GM18511 (cell line): ENCODE measurements at regions not wholly inside any gene's neighbourhood (a gene's known extent, or its start where the extent isn't known, plus 50 kb on each side); places are given as distances from the start of the nearest gene placed in this dataset.
"Not testable (repeated sequence)": the region's sequence is repeated elsewhere in the genome, so short reads cannot be mapped to it uniquely, and the experiment has no call there.

Source experiments
- ATAC-seq: cut with Tn5 transposase; IDR thresholded peaks from one replicate; pipeline ENCODE4 v1.9.1; 2021; ENCODE audit warnings: mild to moderate bottlenecking, moderate library complexity; ENCODE audit not compliant: unreplicated experiment

DNA sequence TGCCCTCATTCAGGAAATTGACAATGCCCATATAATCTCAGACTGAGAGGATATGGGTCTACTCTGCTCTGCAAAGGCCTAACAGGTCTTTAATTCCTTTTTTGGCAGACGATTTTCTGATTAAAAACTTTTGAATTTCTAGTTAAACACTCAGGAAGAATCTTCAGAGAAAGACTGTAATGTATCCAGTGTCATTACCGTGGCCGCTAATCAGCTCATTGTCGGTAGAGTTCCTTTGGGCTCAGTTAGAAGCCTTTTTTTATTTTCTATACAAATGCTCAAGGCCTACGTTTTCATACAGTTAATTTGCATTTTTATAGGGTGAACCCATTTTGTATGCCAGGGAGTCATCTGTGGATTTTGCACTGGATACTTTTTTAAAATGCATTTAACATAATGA lies 549.9 kb downstream of the RPS29 start:
- ATAC-seq: no peak

- no peak for ATAC-seq
These were observed 553.0 kb downstream of the RPS29 start for GRCh38 chr14:49033131-49033530.

- not testable (repeated sequence) for ATAC-seq
These were observed 554.5 kb downstream of the RPS29 start for GRCh38 chr14:49031710-49032109.

GRCh38 chr14:49019467-49020115 lies 566.6 kb downstream of the RPS29 start:
- ATAC-seq: peak; percentile 77

DNA sequence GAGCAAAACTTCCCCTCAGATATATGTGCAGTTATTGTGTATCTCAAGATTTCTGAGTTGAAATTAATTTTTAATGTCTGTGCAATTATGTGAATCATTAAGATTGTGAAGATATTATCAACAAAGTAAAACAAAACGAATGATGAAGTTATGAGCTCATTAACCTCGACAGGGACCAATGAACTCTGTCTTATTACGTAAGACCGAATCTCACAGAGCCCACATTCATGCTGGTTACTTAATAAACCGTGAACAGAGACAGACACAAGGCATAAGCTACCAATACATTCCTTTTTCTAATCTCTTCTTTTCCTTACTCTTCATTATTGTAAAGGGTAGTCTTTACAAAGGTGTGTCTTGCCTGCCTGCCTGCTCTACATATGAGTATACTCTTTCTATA lies 568.7 kb downstream of the RPS29 start:
- ATAC-seq: no peak

- no peak for ATAC-seq
These were observed 569.8 kb downstream of the RPS29 start for GRCh38 chr14:49016381-49016780.

- no peak for ATAC-seq
These were observed 571.7 kb downstream of the RPS29 start for GRCh38 chr14:49014476-49014875.

GRCh38 chr14:49008363-49008762 lies 577.8 kb downstream of the RPS29 start:
- ATAC-seq: no peak

GRCh38 chr14:48991141-48991540 lies 595.0 kb downstream of the RPS29 start:
- ATAC-seq: no peak

DNA sequence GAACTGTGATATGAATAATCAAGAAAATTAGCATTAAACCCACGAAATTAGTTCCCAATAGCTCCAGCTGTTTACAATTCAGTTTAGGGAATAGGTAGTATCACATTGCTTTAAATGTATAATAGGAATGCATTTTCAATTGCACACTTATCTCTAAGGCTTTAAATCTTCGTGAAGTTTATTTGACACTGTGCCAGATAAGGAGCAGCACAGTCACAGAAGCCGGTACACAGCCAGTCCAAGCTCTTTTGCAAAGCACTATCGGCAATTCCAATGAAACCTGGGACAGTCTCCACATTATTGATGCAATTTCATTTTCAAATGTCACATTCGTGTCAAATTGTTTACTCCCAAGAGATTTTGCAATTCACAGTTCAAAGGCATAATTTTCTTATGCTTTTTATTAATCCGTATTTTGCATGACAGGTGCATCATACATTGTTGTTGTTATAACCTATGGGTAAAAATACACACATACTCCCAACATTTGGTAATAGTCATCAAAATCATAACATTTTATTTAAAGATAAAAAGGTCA lies 602.8 kb downstream of the RPS29 start:
- ATAC-seq: no peak

- ATAC-seq: no peak
These were observed 611.2 kb downstream of the RPS29 start for GRCh38 chr14:48974994-48975393.

DNA sequence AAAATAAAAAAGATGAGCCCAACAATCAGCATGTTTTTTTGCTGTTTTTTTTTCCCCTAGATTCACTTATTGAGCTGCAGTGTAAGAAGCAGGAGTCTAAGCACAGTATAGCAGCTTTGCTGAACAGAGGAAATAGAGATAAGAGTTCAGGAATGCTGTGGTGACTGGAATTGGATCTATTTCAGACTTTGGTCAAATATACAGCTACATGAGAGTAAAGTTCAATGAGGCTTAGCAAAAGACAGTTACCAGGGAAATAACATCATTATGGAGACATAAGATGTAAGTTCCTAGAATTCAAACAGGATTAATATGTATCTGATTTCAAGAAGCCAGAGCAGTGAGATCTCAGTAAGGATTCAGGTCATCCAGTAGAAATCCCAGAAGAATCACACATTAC lies 613.0 kb downstream of the RPS29 start:
- ATAC-seq: no peak

DNA sequence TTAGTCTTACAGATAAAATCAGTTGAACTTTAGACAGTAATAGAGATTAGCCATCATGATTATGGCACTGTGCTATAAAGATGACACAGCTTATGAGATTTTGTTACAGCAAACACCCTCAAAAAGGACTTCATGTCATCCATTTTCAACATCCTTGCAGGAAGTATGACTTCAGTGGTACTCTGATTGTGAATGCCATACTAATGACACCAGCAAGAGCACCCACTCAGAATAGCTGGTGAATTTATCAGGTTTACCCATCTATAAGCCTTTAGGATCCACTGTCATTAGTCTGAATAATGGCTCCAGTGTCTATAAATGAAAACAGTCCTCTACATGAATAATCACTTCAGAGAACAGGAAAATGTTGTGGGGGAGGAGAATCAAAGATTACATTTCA lies 615.2 kb downstream of the RPS29 start:
- no peak for ATAC-seq

DNA sequence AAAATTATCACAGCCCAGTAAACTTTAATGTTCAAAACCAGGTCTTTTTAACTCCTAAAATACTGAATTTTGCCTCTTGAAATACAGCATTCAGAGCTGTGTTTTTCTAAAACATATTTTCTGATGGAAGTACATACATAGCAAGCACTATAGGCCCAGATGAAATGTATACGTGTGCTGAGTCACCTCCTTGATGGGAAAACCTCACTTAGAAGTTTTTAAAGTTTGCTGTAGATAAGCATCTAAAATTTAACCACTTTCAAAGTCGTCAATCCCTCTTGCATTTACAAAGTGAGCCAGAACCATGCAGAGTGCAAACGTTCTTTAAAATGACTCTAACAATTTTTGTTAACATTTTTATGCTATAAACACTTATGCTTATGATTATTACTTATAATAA lies 618.8 kb downstream of the RPS29 start:
- no peak for ATAC-seq

- no peak for ATAC-seq
These were observed 622.9 kb downstream of the RPS29 start for GRCh38 chr14:48963231-48963790.

- no peak for ATAC-seq
These were observed 628.7 kb downstream of the RPS29 start for GRCh38 chr14:48957486-48957885.

- ATAC-seq: no peak
These were observed 630.3 kb downstream of the RPS29 start for GRCh38 chr14:48955857-48956256.

DNA sequence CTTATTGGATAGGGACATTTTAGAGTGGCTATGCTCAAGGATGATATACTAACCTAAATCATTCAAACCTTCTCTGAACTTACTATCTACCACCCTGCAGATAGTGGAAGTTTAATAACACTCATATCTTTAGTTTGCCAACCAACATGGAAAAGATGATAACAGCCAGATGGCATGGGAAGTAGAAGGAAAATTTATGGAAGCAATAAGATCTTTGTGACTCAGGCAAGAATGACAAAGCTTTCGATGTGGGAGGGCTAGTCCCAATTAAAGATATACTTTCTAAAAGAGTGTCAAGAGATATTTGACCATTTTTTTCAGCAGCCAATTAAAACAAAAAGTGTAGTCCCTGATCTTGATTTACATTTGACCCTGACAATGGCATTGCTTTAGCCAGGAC lies 631.7 kb downstream of the RPS29 start:
- no peak for ATAC-seq

GRCh38 chr14:48944809-48945208 lies 641.4 kb downstream of the RPS29 start:
- ATAC-seq: no peak

GRCh38 chr14:48943913-48944312 lies 642.3 kb downstream of the RPS29 start:
- no peak for ATAC-seq

DNA sequence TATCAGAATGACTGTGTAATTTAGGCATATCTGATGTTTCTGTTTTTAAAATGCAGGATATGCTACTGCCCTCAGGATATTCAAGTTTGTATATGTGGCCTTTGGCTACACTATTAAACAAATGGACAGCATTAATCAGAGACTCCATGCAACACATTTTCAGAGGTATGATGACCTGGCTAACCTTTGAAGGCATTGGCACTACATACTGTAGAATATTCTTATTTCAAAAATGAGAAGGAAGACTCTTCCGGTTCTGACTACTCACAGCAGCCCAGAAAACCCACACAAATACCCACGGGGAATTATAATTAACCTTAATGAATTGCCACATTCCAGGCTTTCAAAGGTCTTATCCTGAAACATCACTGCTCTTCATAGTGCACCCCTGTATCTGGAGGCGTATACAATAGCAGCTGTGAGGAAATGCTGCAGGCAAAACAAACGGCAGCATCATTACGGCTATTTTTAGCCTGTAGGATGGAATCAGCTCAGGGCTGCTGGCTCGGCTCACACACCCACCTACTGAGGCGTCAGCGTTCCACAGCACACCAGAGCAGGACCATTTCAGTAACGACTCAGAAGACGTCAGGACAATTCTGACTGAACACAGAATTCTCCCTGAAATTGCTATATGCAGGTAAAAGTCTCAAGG lies 648.5 kb downstream of the RPS29 start:
- no peak for ATAC-seq

- ATAC-seq: no peak
These were observed 649.3 kb downstream of the RPS29 start for GRCh38 chr14:48936849-48937248.
